Prostate gland (tissue), 2 donors: ENCODE measurements at regions not wholly inside any gene's neighbourhood (a gene's known extent, or its start where the extent isn't known, plus 50 kb on each side); places are given as distances from the start of the nearest gene placed in this dataset.
"Not testable (repeated sequence)": the region's sequence is repeated elsewhere in the genome, so short reads cannot be mapped to it uniquely, and the experiment has no call there.

Experiments
- DNase-seq: peaks from one replicate; pipeline ENCODE4 v3.0.0-alpha.2; 2019; ENCODE audit warnings: low spot score
- H3K27ac ChIP-seq, 2 donors: fragments of 200-600 bp; sonication (generic); 2 replicates each; pipeline ENCODE4 v1.5.1; 2017 to 2019
- H3K27me3 ChIP-seq: fragments of 200-600 bp; sonication (generic); replicated peaks from 2 replicates; pipeline ENCODE4 v1.5.1; 2019; ENCODE audit not compliant: insufficient read depth
- H3K36me3 ChIP-seq, 2 donors: fragments of 200-600 bp; sonication (generic); 1 replicate in 1 of 2; 2 replicates in 1 of 2; pipeline versions ENCODE4 v1.5.1 to v1.8.1; 2017 to 2019
- H3K4me1 ChIP-seq: fragments of 200-600 bp; sonication (generic); replicated peaks from 2 replicates; pipeline ENCODE4 v1.5.1; 2019
- H3K4me3 ChIP-seq, 2 donors: fragments of 200-600 bp; sonication (generic); 2 replicates each; pipeline ENCODE4 v1.5.1; 2017 to 2019
- H3K9me3 ChIP-seq: fragments of 200-600 bp; sonication (generic); 2 replicates; pipeline ENCODE4 v1.5.1; 2017
- POLR2A ChIP-seq: fragments of 450-650 bp; IDR thresholded peaks from one replicate; pipeline ENCODE4 v1.6.1; 2016; ENCODE audit warnings: antibody characterized with exemption, mild to moderate bottlenecking
- POLR2AphosphoS5 ChIP-seq: sonication (generic); formaldehyde crosslinking; IDR thresholded peaks from one replicate; pipeline ENCODE4 v1.6.1; 2017; ENCODE audit warnings: antibody characterized with exemption
- WGBS: methylation state at CpG from one replicate; pipeline ENCODE4 v1.1.5; 2018; 5-methylcytosine and 5-hydroxymethylcytosine counted together
- intact Hi-C: fragments of 100-400 bp; cut with DNase I; formaldehyde crosslinking; loops from one replicate; pipeline ENCODE4 v1.14.2; 2022
- TF ChIP-seq, protein P1 (sequence below), 4 experiments: fragments of 200-600 bp in 2 of 4; fragments of 450-650 bp in 2 of 4; sonication (generic) in 2 of 4; IDR thresholded peaks; 1 replicate in 3 of 4; 2 replicates in 1 of 4; pipeline ENCODE4 v1.5.1; 2016 to 2019; ENCODE audit warnings: antibody characterized with exemption in 4 of 4, mild to moderate bottlenecking in 2 of 4, moderate library complexity in 2 of 4

DNA sequence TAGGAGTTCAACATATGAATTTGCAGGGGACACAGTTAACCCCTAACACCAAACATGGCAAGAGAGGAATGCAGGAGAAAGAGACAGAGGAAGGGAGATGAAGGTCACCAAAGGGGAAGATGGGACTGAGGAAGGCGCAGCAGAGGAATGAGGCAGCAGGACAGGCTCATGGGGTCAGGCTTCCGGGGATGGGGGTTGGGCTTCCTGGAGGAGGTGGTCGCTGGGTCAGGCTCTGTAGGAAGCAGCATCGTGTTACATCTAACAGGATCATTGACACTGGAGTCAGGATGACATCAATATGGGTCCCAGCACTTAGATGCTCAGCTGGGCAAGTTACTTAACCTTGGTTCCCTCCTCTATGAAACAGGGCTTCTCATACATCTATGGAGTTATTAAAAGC, 113.2 kb downstream of the NPTX2 start:
- no peak for DNase-seq
- H3K9me3 ChIP-seq = no peaks in the 10 kb centered on the region
- H3K4me1 ChIP-seq = no peaks in the 10 kb centered on the region
- no peak for TF ChIP-seq POLR2A
- no peak for TF ChIP-seq POLR2AphosphoS5
- TF ChIP-seq, protein P1, sequence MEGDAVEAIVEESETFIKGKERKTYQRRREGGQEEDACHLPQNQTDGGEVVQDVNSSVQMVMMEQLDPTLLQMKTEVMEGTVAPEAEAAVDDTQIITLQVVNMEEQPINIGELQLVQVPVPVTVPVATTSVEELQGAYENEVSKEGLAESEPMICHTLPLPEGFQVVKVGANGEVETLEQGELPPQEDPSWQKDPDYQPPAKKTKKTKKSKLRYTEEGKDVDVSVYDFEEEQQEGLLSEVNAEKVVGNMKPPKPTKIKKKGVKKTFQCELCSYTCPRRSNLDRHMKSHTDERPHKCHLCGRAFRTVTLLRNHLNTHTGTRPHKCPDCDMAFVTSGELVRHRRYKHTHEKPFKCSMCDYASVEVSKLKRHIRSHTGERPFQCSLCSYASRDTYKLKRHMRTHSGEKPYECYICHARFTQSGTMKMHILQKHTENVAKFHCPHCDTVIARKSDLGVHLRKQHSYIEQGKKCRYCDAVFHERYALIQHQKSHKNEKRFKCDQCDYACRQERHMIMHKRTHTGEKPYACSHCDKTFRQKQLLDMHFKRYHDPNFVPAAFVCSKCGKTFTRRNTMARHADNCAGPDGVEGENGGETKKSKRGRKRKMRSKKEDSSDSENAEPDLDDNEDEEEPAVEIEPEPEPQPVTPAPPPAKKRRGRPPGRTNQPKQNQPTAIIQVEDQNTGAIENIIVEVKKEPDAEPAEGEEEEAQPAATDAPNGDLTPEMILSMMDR (IDR thresholded peaks at IDR 0.05) = no peak
- no peak overlapping the region for H3K27ac ChIP-seq
- H3K4me3 ChIP-seq = no peak overlapping the region
- WGBS = 52% methylated on average over 4 of the region's 4 CpGs
- intact Hi-C loops = no loop called here
- H3K27me3 ChIP-seq = no peaks in the 10 kb centered on the region
- no peaks in the 10 kb centered on the region for H3K36me3 ChIP-seq

DNA sequence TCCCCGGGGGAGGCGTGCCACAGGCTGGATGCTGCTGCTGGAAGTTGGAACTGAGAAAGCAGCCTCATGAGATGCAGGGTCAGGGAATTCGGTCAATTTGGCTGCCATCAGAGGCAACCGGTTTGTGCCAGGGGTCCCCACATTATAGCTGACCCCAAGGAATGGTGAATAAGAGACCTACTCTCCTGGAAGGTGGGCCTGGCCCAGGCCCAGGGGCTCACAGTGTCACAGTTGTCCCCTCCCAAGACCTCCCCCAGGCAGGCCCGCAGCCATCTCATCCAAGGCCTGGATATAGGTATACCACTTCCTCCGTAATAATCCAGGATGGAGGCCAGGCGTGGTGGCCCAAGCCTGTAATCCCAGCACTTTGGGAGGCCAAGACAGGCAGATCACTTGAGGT, 114.6 kb downstream of the NPTX2 start:
- Histone ChIP-seq H3K27me3 (no peaks in the 10 kb centered on the region), H3K4me3 (no peak overlapping the region), H3K36me3 (no peaks in the 10 kb centered on the region), H3K9me3 (no peaks in the 10 kb centered on the region), H3K4me1 (no peaks in the 10 kb centered on the region), H3K27ac (no peak overlapping the region)
- TF ChIP-seq POLR2A (no peak), POLR2AphosphoS5 (no peak)
- WGBS = 98% methylated on average over 5 of the region's 7 CpGs
- no peak for DNase-seq
- intact Hi-C loops = no loop called here

DNA sequence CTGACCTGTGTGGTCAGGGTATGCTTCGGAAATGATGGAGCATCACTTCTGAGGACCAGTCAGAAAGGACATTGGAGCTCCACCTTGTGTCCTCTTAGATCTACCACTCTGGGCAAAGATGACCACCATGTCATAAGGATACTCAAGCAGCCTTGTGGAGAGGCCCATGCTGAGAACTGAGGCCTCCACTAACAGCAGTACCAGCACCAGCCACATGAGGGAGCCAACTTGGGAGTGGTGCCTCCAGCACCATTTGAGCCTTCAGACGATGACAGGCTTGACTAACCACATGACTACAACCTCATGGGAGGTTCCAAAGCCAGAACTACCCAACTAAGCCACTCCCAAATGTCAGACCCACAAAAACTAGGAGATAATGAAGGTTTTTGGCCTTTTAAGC, 116.0 kb downstream of the NPTX2 start:
- intact Hi-C loops = no loop called here
- TF ChIP-seq, protein P1 (IDR thresholded peaks at IDR 0.05) = peak in 2 of 4 experiments; percentile 20 to 25
- no peak for TF ChIP-seq POLR2A
- WGBS = 79% methylated on average over 2 of the region's 2 CpGs

DNA sequence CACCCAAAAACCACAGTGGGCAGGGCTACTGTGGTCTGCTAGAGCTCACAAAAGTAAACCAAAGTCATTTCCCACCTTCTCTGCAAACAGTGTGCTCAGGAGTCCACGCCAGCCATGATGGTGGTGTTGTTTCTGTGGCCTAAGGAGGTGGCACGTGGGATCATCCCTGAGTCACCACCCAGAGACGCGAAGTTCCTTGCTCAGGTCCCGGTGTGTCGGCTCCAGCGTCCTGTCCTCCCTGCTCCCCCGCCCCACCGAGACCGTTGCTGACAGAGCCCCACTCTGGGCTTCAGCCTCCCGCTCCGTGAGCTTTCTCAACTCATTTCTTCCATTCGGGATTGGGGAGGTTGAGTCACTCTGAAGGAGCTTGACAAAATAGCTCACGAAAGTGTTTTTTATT, 118.7 kb downstream of the NPTX2 start:
- Histone ChIP-seq H3K9me3 (no peaks in the 10 kb centered on the region), H3K27ac (no peak overlapping the region), H3K27me3 (no peaks in the 10 kb centered on the region), H3K4me1 (no peaks in the 10 kb centered on the region), H3K4me3 (no peak overlapping the region), H3K36me3 (no peaks in the 10 kb centered on the region)
- DNase-seq = no peak
- intact Hi-C loops = no loop called here
- 83% methylated on average over 14 of the region's 14 CpGs for WGBS
- TF ChIP-seq, protein P1 (IDR thresholded peaks at IDR 0.05) = no peak
- TF ChIP-seq POLR2A (no peak), POLR2AphosphoS5 (no peak)

More for the DNA sequence above, 116.0 kb downstream of the NPTX2 start:
- no peak overlapping the region for H3K27ac ChIP-seq
- DNase-seq = no peak
- H3K9me3 ChIP-seq = no peaks in the 10 kb centered on the region
- H3K4me3 ChIP-seq = no peak overlapping the region
- no peaks in the 10 kb centered on the region for H3K27me3 ChIP-seq
- H3K4me1 ChIP-seq = no peaks in the 10 kb centered on the region
- no peaks in the 10 kb centered on the region for H3K36me3 ChIP-seq

DNA sequence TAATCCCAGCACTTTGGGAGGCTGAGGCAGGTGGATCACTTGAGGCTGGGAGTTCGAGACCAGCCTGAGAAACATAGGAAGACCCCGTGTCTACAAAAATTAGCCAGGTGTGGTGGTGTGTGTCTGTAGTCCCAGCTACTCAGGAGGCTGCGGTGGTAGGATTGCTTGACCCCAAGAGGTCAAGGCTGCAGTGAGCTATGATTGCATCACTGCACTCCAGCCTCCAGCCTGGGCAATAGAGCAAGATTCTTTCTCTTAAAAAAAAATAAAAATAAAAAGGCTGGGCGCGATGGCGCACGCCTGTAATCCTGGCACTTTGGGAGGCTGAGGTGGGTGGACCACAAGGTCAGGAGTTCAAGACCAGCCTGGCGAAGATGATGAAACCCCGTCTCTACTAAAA, 119.4 kb downstream of the NPTX2 start:
- H3K4me3 ChIP-seq, intact Hi-C loops, H3K4me1 ChIP-seq, H3K9me3 ChIP-seq, DNase-seq, H3K27me3 ChIP-seq, H3K27ac ChIP-seq, H3K36me3 ChIP-seq: not testable (repeated sequence)
- 93% methylated on average over 9 of the region's 9 CpGs for WGBS

DNA sequence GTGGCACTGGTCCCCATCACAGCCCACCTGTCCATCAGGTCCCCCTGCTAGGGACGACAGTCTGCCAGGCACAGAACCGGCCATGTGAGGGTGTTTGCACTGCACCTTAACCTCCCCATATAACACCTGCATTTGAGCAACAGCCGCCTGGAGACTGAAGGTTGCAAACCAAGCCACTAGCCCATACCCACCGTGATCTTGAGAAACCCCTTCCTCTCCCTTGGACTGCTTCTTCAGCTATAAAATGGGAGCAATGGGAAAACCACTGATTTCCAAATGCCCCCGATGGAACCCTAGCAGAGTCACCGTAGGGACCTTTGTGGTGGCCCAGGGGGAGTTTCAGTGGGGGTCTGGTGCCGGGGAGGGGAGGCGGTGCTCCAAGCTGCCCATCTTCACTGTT, 120.1 kb downstream of the NPTX2 start:
- Histone ChIP-seq H3K27me3 (no peaks in the 10 kb centered on the region), H3K27ac (no peak overlapping the region), H3K4me1 (no peaks in the 10 kb centered on the region), H3K36me3 (no peaks in the 10 kb centered on the region), H3K4me3 (no peak overlapping the region), H3K9me3 (no peaks in the 10 kb centered on the region)
- DNase-seq = no peak
- 87% methylated on average over 8 of the region's 8 CpGs for WGBS
- intact Hi-C loops = no loop called here
- TF ChIP-seq, protein P1 (IDR thresholded peaks at IDR 0.05) = no peak
- no peak for TF ChIP-seq POLR2AphosphoS5
- no peak for TF ChIP-seq POLR2A
